OCI-LY7 (cell line): ENCODE measurements at regions not wholly inside any gene's neighbourhood (a gene's known extent, or its start where the extent isn't known, plus 50 kb on each side); places are given as distances from the start of the nearest gene placed in this dataset.

Experiments used
- BruUV-seq: library from RNA; stranded (reverse); fragments of 400-500 nt; replicated peaks from 2 replicates; lab custom pipeline; 2021; lab: Mats Ljungman, UMichigan
- CTCF ChIA-PET: fragments of 300-600 bp; sonication (Branson Sonifier 250); formaldehyde crosslinking; loops from one replicate; lab custom pipeline; 2022; ENCODE audit warnings: antibody characterized with exemption; ENCODE audit not compliant: unreplicated experiment; lab: Charles Lee
- POLR2A ChIA-PET: fragments of 300-600 bp; sonication (Branson Sonifier 250); formaldehyde crosslinking; loops from one replicate; lab custom pipeline; 2022; ENCODE audit warnings: antibody characterized with exemption; lab: Charles Lee
- DNase-seq: peaks from one replicate; pipeline ENCODE4 v3.0.0-alpha.2; 2015; ENCODE audit warnings: low spot score
- H2AFZ ChIP-seq: fragments of 200-600 bp; sonication (generic), shearing (Covaris generic); 2 replicates; pipeline ENCODE4 v1.6.1; 2014; ENCODE audit warnings: mild to moderate bottlenecking, antibody characterized with exemption, low read length, moderate library complexity
- H3K27ac ChIP-seq: fragments of 200-600 bp; sonication (generic); 2 replicates; pipeline ENCODE4 v1.5.1; 2014; ENCODE audit warnings: mixed run types, low read depth, mild to moderate bottlenecking, moderate library complexity, low read length, inconsistent platforms; ENCODE audit not compliant: poor library complexity, severe bottlenecking
- H3K36me3 ChIP-seq: fragments of 200-600 bp; sonication (generic); 2 replicates; pipeline ENCODE4 v1.6.1; 2014; ENCODE audit warnings: mild to moderate bottlenecking, antibody characterized with exemption, low read length, moderate library complexity, mixed read lengths; ENCODE audit not compliant: insufficient read depth
- H3K4me1 ChIP-seq: fragments of 200-600 bp; sonication (generic); 2 replicates; pipeline ENCODE4 v1.5.1; 2014; ENCODE audit warnings: mild to moderate bottlenecking, low read length; ENCODE audit not compliant: insufficient read depth, poor library complexity, severe bottlenecking
- H3K4me2 ChIP-seq: fragments of 200-600 bp; sonication (generic); 2 replicates; pipeline ENCODE4 v1.6.1; 2014; ENCODE audit warnings: mild to moderate bottlenecking, low read length
- H3K4me3 ChIP-seq: fragments of 200-600 bp; sonication (generic); 2 replicates; pipeline ENCODE4 v1.5.1; 2014; ENCODE audit warnings: mild to moderate bottlenecking, low read depth, low read length; ENCODE audit not compliant: poor library complexity, severe bottlenecking
- H3K79me2 ChIP-seq: fragments of 200-600 bp; sonication (generic); 2 replicates; pipeline ENCODE4 v1.6.1; 2016; ENCODE audit warnings: low read depth, mild to moderate bottlenecking, low read length, moderate library complexity, mixed read lengths; ENCODE audit not compliant: insufficient read depth
- H3K9me2 ChIP-seq: fragments of 200-600 bp; sonication (generic); 2 replicates; pipeline ENCODE4 v1.6.1; 2016; ENCODE audit warnings: mild to moderate bottlenecking, low read length, mixed read lengths; ENCODE audit not compliant: insufficient read depth
- H3K9me3 ChIP-seq: fragments of 200-600 bp; sonication (generic); 2 replicates; pipeline ENCODE4 v1.6.1; 2014; ENCODE audit warnings: mild to moderate bottlenecking, mixed run types, low read length, mixed read lengths
- H4K20me1 ChIP-seq: fragments of 200-600 bp; sonication (generic); 2 replicates; pipeline ENCODE4 v1.6.1; 2014; ENCODE audit warnings: mild to moderate bottlenecking, antibody characterized with exemption, low read length, moderate library complexity, mixed read lengths; ENCODE audit not compliant: insufficient read depth
- CTCF ChIP-seq: fragments of 200-600 bp; sonication (generic); conservative IDR thresholded peaks from 2 replicates; pipeline ENCODE4 v1.5.1; 2014; ENCODE audit warnings: mild to moderate bottlenecking, antibody characterized with exemption, low read length, moderate library complexity, mixed read lengths
- EZH2phosphoT487 ChIP-seq: fragments of 200-600 bp; sonication (generic); IDR thresholded peaks from 2 replicates; pipeline ENCODE4 v1.6.1; 2018; ENCODE audit warnings: low read depth, borderline replicate concordance, mild to moderate bottlenecking, mixed run types, antibody characterized with exemption, low read length, moderate library complexity, mixed read lengths
- intact Hi-C: fragments of 100-400 bp; cut with micrococcal nuclease; formaldehyde crosslinking; loops from one replicate; pipeline ENCODE4 v1.10.0; 2022; ENCODE audit not compliant: unreplicated experiment

GRCh38 chr3:26353097-26353496 lies 269.5 kb upstream of the LRRC3B start:
- CTCF ChIA-PET, result no interaction called here

GRCh38 chr3:26358405-26358804 lies 264.2 kb upstream of the LRRC3B start:
- Histone ChIP-seq H3K9me2 (no peaks in the 10 kb centered on the region), H3K27ac (no peak overlapping the region), H2AFZ (no peak overlapping the region), H3K79me2 (no peaks in the 10 kb centered on the region), H3K4me1 (no peaks in the 10 kb centered on the region), H3K4me3 (no peak overlapping the region), H3K9me3 (no peaks in the 10 kb centered on the region), H3K36me3 (no peaks in the 10 kb centered on the region), H4K20me1 (no peaks in the 10 kb centered on the region), H3K4me2 (no peak overlapping the region)
- TF ChIP-seq EZH2phosphoT487 (no peak), CTCF (no peak)
- ChIA-PET POLR2A (interaction anchor here (0.6 kb wide), 1 partner anchor 1125 kb away, joined by 3 read pairs; no protein-coding TSS in a partner anchor), CTCF (no interaction called here)
- intact Hi-C loops, result no loop called here
- no peak for DNase-seq
- BruUV-seq, result no TSS peak

More at GRCh38 chr3:26353097-26353496, 269.5 kb upstream of the LRRC3B start:
- no peaks in the 10 kb centered on the region for H3K9me3 ChIP-seq
- no peak overlapping the region for H3K27ac ChIP-seq
- POLR2A ChIA-PET, result interaction anchor here (0.6 kb wide), 1 partner anchor 93 kb away, joined by 8 read pairs; no protein-coding TSS in a partner anchor
- no peak for DNase-seq
- H4K20me1 ChIP-seq, result no peaks in the 10 kb centered on the region
- no peaks in the 10 kb centered on the region for H3K79me2 ChIP-seq
- H2AFZ ChIP-seq, result no peak overlapping the region
- no peaks in the 10 kb centered on the region for H3K9me2 ChIP-seq
- BruUV-seq, result no TSS peak
- no peak overlapping the region for H3K4me3 ChIP-seq
- no peaks in the 10 kb centered on the region for H3K36me3 ChIP-seq
- no peak overlapping the region for H3K4me2 ChIP-seq
- intact Hi-C loops, result no loop called here
- TF ChIP-seq CTCF (no peak), EZH2phosphoT487 (no peak)
- H3K4me1 ChIP-seq, result no peaks in the 10 kb centered on the region

DNA sequence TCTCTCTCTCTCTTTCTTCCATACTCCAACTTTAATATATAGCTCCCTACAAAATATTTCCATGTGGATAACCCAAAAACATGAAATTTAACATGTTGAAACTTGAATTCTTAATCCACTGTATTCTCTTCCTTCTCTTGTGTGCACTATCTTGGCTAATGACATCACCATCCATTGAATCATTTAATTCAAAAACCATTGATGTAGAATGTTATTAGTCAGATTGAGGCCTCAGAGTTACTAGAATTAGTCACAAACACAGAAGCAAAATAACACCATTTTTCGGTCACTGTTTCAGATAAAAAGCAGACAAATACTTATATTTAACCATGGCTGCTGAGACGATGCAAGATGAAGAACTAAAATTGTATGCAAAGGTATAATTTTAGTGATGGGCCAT lies 256.9 kb upstream of the LRRC3B start:
- H3K9me3 ChIP-seq, result no peaks in the 10 kb centered on the region
- H3K9me2 ChIP-seq, result no peaks in the 10 kb centered on the region
- DNase-seq, result no peak
- CTCF ChIA-PET, result no interaction called here
- no TSS peak for BruUV-seq
- intact Hi-C loops, result no loop called here
- H3K79me2 ChIP-seq, result no peaks in the 10 kb centered on the region
- H3K27ac ChIP-seq, result no peak overlapping the region
- H3K4me1 ChIP-seq, result no peaks in the 10 kb centered on the region
- H2AFZ ChIP-seq, result no peak overlapping the region
- POLR2A ChIA-PET, result no interaction called here
- no peaks in the 10 kb centered on the region for H4K20me1 ChIP-seq
- no peak overlapping the region for H3K4me3 ChIP-seq
- H3K36me3 ChIP-seq, result no peaks in the 10 kb centered on the region
- no peak overlapping the region for H3K4me2 ChIP-seq
- no peak for TF ChIP-seq EZH2phosphoT487
